ENCODE measurements at regions not wholly inside any gene's neighbourhood (a gene's known extent, or its start where the extent isn't known, plus 50 kb on each side); places are given as distances from the start of the nearest gene placed in this dataset.

- no peak overlapping the region for H2BK5ac ChIP-seq (ENCODE audit: low read depth, low read length, poor library complexity)
- no peak overlapping the region for H3K18ac ChIP-seq (ENCODE audit: low read length)
- H3K9ac ChIP-seq (ENCODE audit: low read length), result no peak overlapping the region
- no peak for DNase-seq
- H2AK5ac ChIP-seq (ENCODE audit: low read length), result no peak overlapping the region
- no peak overlapping the region for H3K27ac ChIP-seq (ENCODE audit: low read depth, low read length)
- no peak overlapping the region for H4K8ac ChIP-seq (ENCODE audit: low read depth, low read length)
- H3K79me2 ChIP-seq (ENCODE audit: control insufficient read depth, insufficient read depth, low read length, poor library complexity), result no peaks in the 10 kb centered on the region
- H3K23ac ChIP-seq (ENCODE audit: low read length), result no peak overlapping the region
- H3K4ac ChIP-seq (ENCODE audit: low read depth, low read length), result no peak overlapping the region
- H2AFZ ChIP-seq (ENCODE audit: insufficient read depth, low read length, poor library complexity), result no peak overlapping the region
- H2BK12ac ChIP-seq (ENCODE audit: low read length), result no peak overlapping the region
- H4K91ac ChIP-seq (ENCODE audit: low read depth, low read length), result no peak overlapping the region
- no peaks in the 10 kb centered on the region for H3K36me3 ChIP-seq (ENCODE audit: control insufficient read depth in 1 of 2, insufficient read depth in 2 of 2, low read length in 2 of 2)
- peaks cover 0 to 7% of the 10 kb centered on the region in 2 experiments for H3K4me1 ChIP-seq (ENCODE audit: control insufficient read depth in 1 of 2, insufficient read depth in 2 of 2, low read length in 2 of 2)
- WGBS (ENCODE audit: extremely low coverage, insufficient coverage, insufficient read length), result no CpG with 5 or more reads among the region's 2 CpGs
- no peaks in the 10 kb centered on the region for H3K9me3 ChIP-seq (ENCODE audit: insufficient read depth, low read depth, low read length)
- H2BK120ac ChIP-seq (ENCODE audit: insufficient read depth, low read length, poor library complexity), result no peak overlapping the region
- no peak overlapping the region for H3K14ac ChIP-seq (ENCODE audit: low read length)
- H3K4me3 ChIP-seq (ENCODE audit: low read depth, low read length), result no peak overlapping the region
- H4K12ac ChIP-seq (ENCODE audit: low read depth, low read length), result no peak overlapping the region
- peaks cover 7% of the 10 kb centered on the region for H3K27me3 ChIP-seq (ENCODE audit: insufficient read depth, low read length)
- no peak overlapping the region for H3K4me2 ChIP-seq (ENCODE audit: low read length)
- peaks cover 2% of the 10 kb centered on the region for H3K79me1 ChIP-seq (ENCODE audit: low read length)
These were observed 96.0 kb upstream of the SMYD2 start for GRCh38 chr1:214184992-214185391.

GRCh38 chr1:214186103-214186824 is 94.7 kb upstream of the SMYD2 start:
- Histone ChIP-seq H2BK5ac (ENCODE audit: low read depth, low read length, poor library complexity) (no peak overlapping the region), H3K4me2 (ENCODE audit: low read length) (no peak overlapping the region), H3K36me3 (ENCODE audit: control insufficient read depth in 1 of 2, insufficient read depth in 2 of 2, low read length in 2 of 2) (no peaks in the 10 kb centered on the region), H4K8ac (ENCODE audit: low read depth, low read length) (no peak overlapping the region), H3K18ac (ENCODE audit: low read length) (no peak overlapping the region), H3K79me2 (ENCODE audit: control insufficient read depth, insufficient read depth, low read length, poor library complexity) (no peaks in the 10 kb centered on the region), H3K9me3 (ENCODE audit: insufficient read depth, low read depth, low read length) (peaks cover 2% of the 10 kb centered on the region), H3K4me3 (ENCODE audit: low read depth, low read length) (no peak overlapping the region), H3K4ac (ENCODE audit: low read depth, low read length) (no peak overlapping the region), H2BK12ac (ENCODE audit: low read length) (no peak overlapping the region), H2BK120ac (ENCODE audit: insufficient read depth, low read length, poor library complexity) (no peak overlapping the region), H3K79me1 (ENCODE audit: low read length) (peaks cover 2% of the 10 kb centered on the region), H4K12ac (ENCODE audit: low read depth, low read length) (no peak overlapping the region), H3K27ac (ENCODE audit: low read depth, low read length) (no peak overlapping the region), H4K91ac (ENCODE audit: low read depth, low read length) (no peak overlapping the region), H3K27me3 (ENCODE audit: insufficient read depth, low read length) (peaks cover 7% of the 10 kb centered on the region), H2AFZ (ENCODE audit: insufficient read depth, low read length, poor library complexity) (no peak overlapping the region), H2AK5ac (ENCODE audit: low read length) (no peak overlapping the region), H3K14ac (ENCODE audit: low read length) (no peak overlapping the region), H3K4me1 (ENCODE audit: control insufficient read depth in 1 of 2, insufficient read depth in 2 of 2, low read length in 2 of 2) (peaks cover 0 to 7% of the 10 kb centered on the region in 2 experiments), H3K23ac (ENCODE audit: low read length) (no peak overlapping the region), H3K9ac (ENCODE audit: low read length) (no peak overlapping the region)
- WGBS (ENCODE audit: extremely low coverage, insufficient coverage, insufficient read length), result no CpG with 5 or more reads among the region's 4 CpGs
- DNase-seq, result no peak

GRCh38 chr1:214187121-214187900 is 93.6 kb upstream of the SMYD2 start:
- Histone ChIP-seq H3K4me1 (ENCODE audit: control insufficient read depth in 1 of 2, insufficient read depth in 2 of 2, low read length in 2 of 2) (peaks cover 0 to 7% of the 10 kb centered on the region in 2 experiments), H2BK120ac (ENCODE audit: insufficient read depth, low read length, poor library complexity) (peak overlapping the region; percentile 4), H3K9ac (ENCODE audit: low read length) (no peak overlapping the region), H2AFZ (ENCODE audit: insufficient read depth, low read length, poor library complexity) (peak overlapping the region; percentile 50), H3K79me1 (ENCODE audit: low read length) (peaks cover 2% of the 10 kb centered on the region), H3K4ac (ENCODE audit: low read depth, low read length) (no peak overlapping the region), H3K27me3 (ENCODE audit: insufficient read depth, low read length) (peaks cover 7% of the 10 kb centered on the region), H3K23ac (ENCODE audit: low read length) (no peak overlapping the region), H2AK5ac (ENCODE audit: low read length) (no peak overlapping the region), H2BK5ac (ENCODE audit: low read depth, low read length, poor library complexity) (no peak overlapping the region), H3K18ac (ENCODE audit: low read length) (peak overlapping the region; percentile 17), H3K79me2 (ENCODE audit: control insufficient read depth, insufficient read depth, low read length, poor library complexity) (no peaks in the 10 kb centered on the region), H4K8ac (ENCODE audit: low read depth, low read length) (no peak overlapping the region), H3K36me3 (ENCODE audit: control insufficient read depth in 1 of 2, insufficient read depth in 2 of 2, low read length in 2 of 2) (no peaks in the 10 kb centered on the region), H4K12ac (ENCODE audit: low read depth, low read length) (no peak overlapping the region), H3K14ac (ENCODE audit: low read length) (peak overlapping the region; percentile 26), H3K9me3 (ENCODE audit: insufficient read depth, low read depth, low read length) (peaks cover 2% of the 10 kb centered on the region), H4K91ac (ENCODE audit: low read depth, low read length) (no peak overlapping the region), H3K27ac (ENCODE audit: low read depth, low read length) (no peak overlapping the region), H2BK12ac (ENCODE audit: low read length) (peak overlapping the region; percentile 15), H3K4me2 (ENCODE audit: low read length) (peak overlapping the region; percentile 91), H3K4me3 (ENCODE audit: low read depth, low read length) (peak overlapping the region; percentile 62)
- no CpG with 5 or more reads among the region's 51 CpGs for WGBS (ENCODE audit: extremely low coverage, insufficient coverage, insufficient read length)
- DNase-seq, result peak in 1 of 2 donors; percentile 12

GRCh38 chr1:214187933-214188332 is 93.0 kb upstream of the SMYD2 start:
- Histone ChIP-seq H4K91ac (ENCODE audit: low read depth, low read length) (no peak overlapping the region), H3K27ac (ENCODE audit: low read depth, low read length) (no peak overlapping the region), H3K23ac (ENCODE audit: low read length) (no peak overlapping the region), H3K9me3 (ENCODE audit: insufficient read depth, low read depth, low read length) (peaks cover 2% of the 10 kb centered on the region), H2AFZ (ENCODE audit: insufficient read depth, low read length, poor library complexity) (no peak overlapping the region), H4K8ac (ENCODE audit: low read depth, low read length) (no peak overlapping the region), H2AK5ac (ENCODE audit: low read length) (no peak overlapping the region), H3K18ac (ENCODE audit: low read length) (no peak overlapping the region), H3K36me3 (ENCODE audit: control insufficient read depth in 1 of 2, insufficient read depth in 2 of 2, low read length in 2 of 2) (no peaks in the 10 kb centered on the region), H2BK120ac (ENCODE audit: insufficient read depth, low read length, poor library complexity) (no peak overlapping the region), H3K79me1 (ENCODE audit: low read length) (peaks cover 2% of the 10 kb centered on the region), H2BK12ac (ENCODE audit: low read length) (no peak overlapping the region), H3K79me2 (ENCODE audit: control insufficient read depth, insufficient read depth, low read length, poor library complexity) (no peaks in the 10 kb centered on the region), H3K27me3 (ENCODE audit: insufficient read depth, low read length) (peaks cover 7% of the 10 kb centered on the region), H3K9ac (ENCODE audit: low read length) (no peak overlapping the region), H3K4me1 (ENCODE audit: control insufficient read depth in 1 of 2, insufficient read depth in 2 of 2, low read length in 2 of 2) (peaks cover 0 to 7% of the 10 kb centered on the region in 2 experiments), H3K4me2 (ENCODE audit: low read length) (no peak overlapping the region), H3K4ac (ENCODE audit: low read depth, low read length) (no peak overlapping the region), H3K4me3 (ENCODE audit: low read depth, low read length) (no peak overlapping the region), H4K12ac (ENCODE audit: low read depth, low read length) (no peak overlapping the region), H2BK5ac (ENCODE audit: low read depth, low read length, poor library complexity) (no peak overlapping the region), H3K14ac (ENCODE audit: low read length) (no peak overlapping the region)
- no CpG with 5 or more reads among the region's 7 CpGs for WGBS (ENCODE audit: extremely low coverage, insufficient coverage, insufficient read length)
- DNase-seq, result no peak

Data from trophoblast cell (in vitro differentiated cells and primary cell).